SK-N-SH (cell line): ENCODE measurements at regions not wholly inside any gene's neighbourhood (a gene's known extent, or its start where the extent isn't known, plus 50 kb on each side); places are given as distances from the start of the nearest gene placed in this dataset.

Experiments
- CTCF ChIP-seq: fragments of 200-600 bp; sonication (generic); IDR thresholded peaks from 2 replicates; pipeline ENCODE4 v1.6.1; 2017; ENCODE audit warnings: antibody characterized with exemption, mild to moderate bottlenecking, moderate library complexity
- EP300 ChIP-seq, 2 experiments: IDR thresholded peaks; 2 replicates each; pipeline versions ENCODE4 v1.4.0 to v1.6.1; 2012; ENCODE audit warnings: borderline replicate concordance in 1 of 2, low read depth in 1 of 2, low read length in 1 of 2
- FOSL2 ChIP-seq: IDR thresholded peaks from 2 replicates; pipeline ENCODE4 v1.4.0; 2012; ENCODE audit warnings: low read depth, mild to moderate bottlenecking, moderate library complexity, borderline replicate concordance
- FOXJ3 ChIP-seq: sonication (generic); formaldehyde crosslinking; IDR thresholded peaks from 2 replicates; pipeline ENCODE4 v1.5.1; 2020; ENCODE audit warnings: mild to moderate bottlenecking, missing genetic modification reagents
- JUND ChIP-seq: IDR thresholded peaks from 2 replicates; pipeline ENCODE4 v1.4.0; 2012
- MAX ChIP-seq: IDR thresholded peaks from 2 replicates; pipeline ENCODE4 v1.4.0; 2012; ENCODE audit warnings: low read depth
- MEF2A ChIP-seq: IDR thresholded peaks from 2 replicates; pipeline ENCODE4 v1.4.0; 2012; ENCODE audit warnings: low read depth, borderline replicate concordance
- MXI1 ChIP-seq: IDR thresholded peaks from 2 replicates; pipeline ENCODE4 v1.6.1; 2012; ENCODE audit warnings: mild to moderate bottlenecking, low read depth, low read length, improper control_type of control experiment
- PBX3 ChIP-seq: IDR thresholded peaks from 2 replicates; pipeline ENCODE4; 2012
- RAD21 ChIP-seq: IDR thresholded peaks from 2 replicates; pipeline ENCODE4 v1.6.1; 2012; ENCODE audit warnings: mild to moderate bottlenecking, low read length
- RCOR1 ChIP-seq: fragments of 150-350 bp; IDR thresholded peaks from 2 replicates; pipeline ENCODE4 v1.6.1; 2017; ENCODE audit warnings: antibody characterized with exemption, low read length
- TAF1 ChIP-seq: IDR thresholded peaks from 2 replicates; pipeline ENCODE4 v1.6.1; 2012; ENCODE audit warnings: low read depth, mild to moderate bottlenecking, low read length, moderate library complexity, borderline replicate concordance
- USF2 ChIP-seq: fragments of 150-350 bp; IDR thresholded peaks from 2 replicates; pipeline ENCODE4 v1.6.1; 2017; ENCODE audit warnings: antibody characterized with exemption, low read length, low read depth, borderline replicate concordance

GRCh38 chr2:19742872-19743271 is 158.9 kb downstream of the TTC32 start:
- TF ChIP-seq JUND (no peak), TAF1 (no peak), MEF2A (no peak), CTCF (no peak), RAD21 (no peak), MAX (no peak), PBX3 (no peak), RCOR1 (no peak), EP300 (IDR thresholded peaks at IDR 0.05; ENCODE audit: borderline replicate concordance in 1 of 2, low read depth in 1 of 2, low read length in 1 of 2) (no peak), MXI1 (no peak), FOXJ3 (CRISPR knock-in tag) (no peak), USF2 (no peak), FOSL2 (no peak)
